Right renal cortex interstitium (tissue), 3 donors: ENCODE measurements at regions not wholly inside any gene's neighbourhood (a gene's known extent, or its start where the extent isn't known, plus 50 kb on each side); places are given as distances from the start of the nearest gene placed in this dataset.
"Not testable (repeated sequence)": the region's sequence is repeated elsewhere in the genome, so short reads cannot be mapped to it uniquely, and the experiment has no call there.

Source experiments
- DNase-seq, 3 donors: peaks; one replicate each; pipeline ENCODE4 v3.0.0-alpha.2; 2013; ENCODE audit warnings: low read depth in 3 of 3, low spot score in 2 of 3

- DNase-seq = not testable (repeated sequence)
These were observed 290.2 kb downstream of the RAB38 start for GRCh38 chr11:87885084-87885483.

GRCh38 chr11:87879118-87879517 lies 296.1 kb downstream of the RAB38 start:
- DNase-seq = no peak

GRCh38 chr11:87878373-87878825 lies 296.8 kb downstream of the RAB38 start:
- DNase-seq = peak in 1 of 3 donors; percentile 27

DNA sequence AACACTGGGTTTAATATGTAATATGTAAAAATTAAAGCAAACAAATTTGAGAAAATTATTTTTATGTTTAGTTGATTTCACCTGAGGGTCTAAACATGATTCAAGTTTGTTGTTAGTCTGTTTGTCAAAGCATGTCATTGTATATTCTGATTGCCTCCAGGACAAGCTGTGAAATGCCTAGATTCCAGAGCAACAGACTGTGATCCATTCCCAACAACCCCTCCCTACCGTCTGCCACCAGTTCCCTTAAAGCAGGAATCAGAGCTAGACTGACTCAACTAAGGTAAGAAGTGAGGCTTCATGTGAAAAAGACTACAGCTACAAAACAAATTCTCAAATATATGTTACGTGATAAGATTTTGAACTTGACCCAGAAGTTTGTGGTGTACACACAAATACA lies 304.2 kb downstream of the RAB38 start:
- no peak for DNase-seq

DNA sequence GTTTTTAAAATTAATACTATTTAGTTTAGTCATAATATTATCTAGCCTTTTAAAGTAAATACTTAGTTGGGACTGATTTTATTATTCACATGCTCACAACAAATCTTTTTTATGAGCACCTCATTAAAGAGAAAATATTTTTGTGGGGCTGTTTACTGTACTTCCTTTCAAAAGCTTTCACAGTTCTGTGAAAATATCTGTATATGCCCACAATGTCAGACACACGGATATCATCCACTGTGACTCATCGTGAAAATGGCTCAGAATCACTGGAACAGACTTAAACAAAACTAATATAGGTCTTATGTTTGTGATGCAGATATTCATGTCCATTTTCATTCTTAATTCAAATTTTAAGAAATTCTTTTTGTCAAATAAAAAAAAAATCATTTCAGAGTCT lies 305.2 kb downstream of the RAB38 start:
- no peak for DNase-seq

GRCh38 chr11:87866951-87867350 lies 308.3 kb downstream of the RAB38 start:
- DNase-seq = no peak

DNA sequence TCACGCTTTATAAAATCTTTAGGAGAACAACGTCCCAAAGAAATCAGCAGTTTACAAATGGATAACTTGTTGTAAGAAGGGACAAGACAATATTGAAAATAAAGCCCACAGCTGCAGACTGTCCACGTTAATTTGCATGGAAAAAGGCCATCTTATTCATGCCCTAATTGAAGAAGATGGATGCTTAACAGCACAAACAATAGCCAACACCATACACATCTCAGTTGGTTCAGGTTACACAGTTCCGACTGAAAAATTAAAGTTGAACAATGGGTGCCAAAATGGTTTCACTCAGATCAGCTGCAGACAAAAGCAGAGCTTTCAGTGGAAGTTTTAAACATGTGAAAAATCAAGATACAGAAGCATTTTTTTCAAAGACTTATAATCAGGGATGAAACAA lies 314.2 kb downstream of the RAB38 start:
- DNase-seq = no peak

DNA sequence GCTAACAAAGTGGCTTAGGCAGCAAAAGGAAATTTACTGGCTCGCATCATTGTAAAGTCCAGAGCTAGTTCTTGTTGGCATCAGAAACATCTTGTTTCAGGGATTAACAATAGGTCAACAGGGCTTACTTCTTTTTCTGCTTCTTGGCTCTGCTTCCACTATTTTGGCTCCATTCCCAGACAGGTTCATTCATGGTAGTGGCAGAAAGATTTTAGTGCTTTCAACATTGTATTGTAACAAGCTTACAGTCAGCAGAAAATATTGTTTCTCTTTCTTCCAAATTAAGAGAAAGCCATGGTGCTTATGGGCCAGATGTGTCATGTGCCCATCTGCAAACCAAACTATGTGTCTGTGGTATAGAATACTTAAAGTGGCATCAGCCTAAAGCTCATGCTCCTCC lies 315.6 kb downstream of the RAB38 start:
- no peak for DNase-seq

- DNase-seq = no peak
These were observed 323.4 kb downstream of the RAB38 start for GRCh38 chr11:87851827-87852226.

DNA sequence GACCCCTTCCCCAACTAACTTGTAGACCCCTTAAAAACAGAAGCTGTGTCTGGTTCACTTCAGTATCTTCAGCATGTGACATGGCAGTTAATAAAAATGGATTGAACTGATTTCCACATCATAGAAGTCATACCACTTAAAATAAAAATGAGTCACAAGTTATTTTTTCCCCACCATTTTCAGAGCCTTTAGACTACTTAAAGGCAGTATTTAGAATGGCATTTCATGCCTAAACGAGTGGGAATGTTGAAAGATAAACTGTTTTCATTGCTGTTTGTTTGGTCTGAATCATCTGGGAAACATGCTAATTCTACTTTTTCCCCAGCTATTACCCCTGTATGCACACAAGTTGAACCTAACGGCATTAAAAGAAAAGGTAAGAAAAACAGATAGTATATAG lies 324.0 kb downstream of the RAB38 start:
- DNase-seq = no peak

- DNase-seq = no peak
These were observed 326.0 kb downstream of the RAB38 start for GRCh38 chr11:87849216-87849615.

GRCh38 chr11:87840786-87841185 lies 334.5 kb downstream of the RAB38 start:
- DNase-seq = no peak

GRCh38 chr11:87832211-87832610 lies 343.0 kb downstream of the RAB38 start:
- DNase-seq = no peak

GRCh38 chr11:87820011-87820410 lies 355.2 kb downstream of the RAB38 start:
- no peak for DNase-seq

GRCh38 chr11:87819151-87819550 lies 356.1 kb downstream of the RAB38 start:
- DNase-seq = no peak

DNA sequence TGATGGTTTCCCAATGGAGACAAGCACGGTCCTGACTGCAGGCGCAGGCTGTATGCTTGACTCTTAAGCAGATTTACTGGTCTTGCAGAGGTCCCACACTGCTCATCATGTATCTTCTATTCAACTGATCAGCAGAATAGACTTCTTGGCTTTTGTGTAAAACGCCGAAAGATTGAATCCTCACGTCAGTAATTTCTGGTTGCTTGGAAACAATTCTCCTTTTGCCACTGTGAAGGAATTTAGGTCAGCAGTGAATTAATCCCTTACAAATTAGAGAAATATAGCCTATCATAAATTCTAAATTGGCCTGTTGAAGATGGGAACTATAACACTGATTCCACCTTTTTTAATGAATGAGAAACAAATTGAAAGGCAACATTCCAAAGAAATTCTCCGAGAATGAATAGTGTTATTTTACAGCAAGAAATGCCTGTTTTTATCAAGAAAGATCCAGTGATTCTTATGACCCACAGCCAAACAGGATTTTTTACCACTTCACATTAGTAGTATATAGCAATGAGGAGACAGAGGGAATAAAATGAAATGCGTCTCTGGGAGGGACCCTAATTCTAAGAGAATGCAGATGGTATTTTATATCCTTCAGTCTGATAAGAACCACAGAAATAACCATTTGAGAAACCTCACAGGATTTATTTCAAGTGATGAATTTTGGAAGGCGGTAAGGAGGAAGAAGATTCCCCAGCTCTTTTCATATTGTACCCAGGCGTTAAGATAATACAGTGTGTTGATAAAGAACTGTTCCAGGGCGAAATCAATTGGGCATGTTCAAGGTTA lies 362.5 kb downstream of the RAB38 start:
- no peak for DNase-seq

DNA sequence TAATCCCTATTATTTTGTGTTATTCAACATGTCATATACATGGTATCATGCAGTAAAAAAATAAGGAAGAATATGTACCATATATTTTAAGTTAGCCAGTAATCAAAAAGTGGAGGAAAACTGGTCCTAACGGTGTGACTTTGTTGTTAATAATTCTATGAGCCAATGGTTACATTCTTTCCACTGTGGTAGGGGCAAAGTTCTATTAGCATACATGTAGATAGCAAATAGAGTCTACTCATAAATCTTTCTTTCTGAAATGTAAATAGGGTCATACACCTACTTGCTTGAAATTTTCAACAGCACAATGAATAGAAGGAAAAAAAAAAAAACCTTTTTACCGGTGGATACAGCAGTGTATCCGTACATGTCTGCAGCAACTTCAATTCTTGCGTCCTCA lies 364.8 kb downstream of the RAB38 start:
- DNase-seq = no peak

GRCh38 chr11:87809256-87809655 lies 366.0 kb downstream of the RAB38 start:
- no peak for DNase-seq

DNA sequence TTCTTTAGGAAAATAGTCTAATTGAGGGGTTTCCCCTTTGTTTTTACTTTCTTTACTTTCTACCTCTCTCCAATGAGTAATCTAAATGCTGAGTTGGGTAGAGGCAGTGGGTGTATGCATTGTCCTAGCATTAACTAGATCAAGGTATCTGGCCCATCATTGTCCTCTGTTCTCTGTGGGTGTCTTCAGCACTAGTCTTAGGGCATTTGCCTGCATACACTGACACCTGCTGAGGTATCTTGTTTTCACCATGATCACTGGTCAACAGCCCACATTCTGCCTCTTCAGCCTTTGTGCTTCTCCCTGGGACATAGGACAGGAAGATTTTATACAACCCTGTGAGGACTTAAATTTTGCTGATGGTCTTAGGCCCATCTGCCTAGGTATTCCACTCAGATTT lies 371.1 kb downstream of the RAB38 start:
- DNase-seq = no peak

DNA sequence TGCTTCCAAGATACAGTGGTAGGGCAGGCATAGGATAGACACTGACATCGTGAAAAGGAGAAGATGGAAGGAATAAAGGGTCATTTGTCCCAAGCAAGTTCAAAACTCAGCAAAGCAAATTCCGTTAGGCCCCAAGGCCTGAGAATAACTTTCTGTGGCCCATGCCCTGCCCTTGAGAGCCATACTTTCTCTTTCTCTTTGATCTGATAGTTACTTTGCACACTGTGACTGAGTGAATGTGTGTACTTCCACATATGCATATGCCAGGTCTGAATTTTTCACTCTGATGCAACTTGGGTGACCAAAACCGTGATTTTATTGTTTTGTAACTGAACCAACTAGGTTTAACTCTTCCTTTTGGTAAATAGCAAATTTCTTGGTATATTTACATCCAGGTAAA lies 371.5 kb downstream of the RAB38 start:
- no peak for DNase-seq

DNA sequence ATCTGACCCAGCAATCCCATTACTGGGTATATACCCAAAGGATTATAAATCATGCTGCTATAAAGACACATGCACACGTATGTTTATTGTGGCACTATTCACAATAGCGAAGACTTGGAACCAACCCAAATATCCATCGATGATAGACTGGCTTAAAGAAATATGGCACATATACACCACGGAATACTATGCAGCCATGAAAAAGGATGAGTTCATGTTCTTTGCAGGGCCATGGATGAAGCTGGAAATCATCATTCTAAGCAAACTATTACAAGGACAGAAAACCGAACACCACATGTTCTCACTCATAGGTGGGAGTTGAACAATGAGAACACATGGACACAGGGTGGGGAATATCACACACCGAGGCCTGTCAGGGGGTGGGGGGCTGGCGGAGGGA lies 390.4 kb downstream of the RAB38 start:
- not testable (repeated sequence) for DNase-seq

- DNase-seq = no peak
These were observed 395.2 kb downstream of the RAB38 start for GRCh38 chr11:87780068-87780413.
